IMR-90 (cell line): ENCODE measurements at regions not wholly inside any gene's neighbourhood (a gene's known extent, or its start where the extent isn't known, plus 50 kb on each side); places are given as distances from the start of the nearest gene placed in this dataset.

Experiments
- ATAC-seq: fragments of 200-7000 bp; cut with Tn5 transposase; 2 replicates; pipeline ENCODE4 v1.9.1; 2020; ENCODE audit warnings: low read depth, mild to moderate bottlenecking, moderate library complexity
- BruUV-seq: library from RNA; stranded (reverse); fragments of 400-500 nt; replicated peaks from 2 replicates; lab custom pipeline; 2021; lab: Mats Ljungman, UMichigan
- CTCF ChIA-PET: fragments of 300-600 bp; formaldehyde crosslinking; extraction: SDS; loops from one replicate; lab custom pipeline; 2021; ENCODE audit warnings: antibody characterized with exemption; lab: Yijun Ruan, JAX
- POLR2A ChIA-PET: fragments of 300-600 bp; sonication (Branson Sonifier 250); formaldehyde crosslinking; loops from one replicate; lab custom pipeline; 2022; ENCODE audit warnings: antibody characterized with exemption; ENCODE audit not compliant: unreplicated experiment; lab: Charles Lee
- DNase-seq: peaks from one replicate; pipeline ENCODE4 v3.0.0; 2013
- H2AFZ ChIP-seq: replicated peaks from 2 replicates; pipeline ENCODE3; 2013; ENCODE audit warnings: low read length, mild to moderate bottlenecking; ENCODE audit not compliant: poor library complexity
- H2AK5ac ChIP-seq: 2 replicates; pipeline ENCODE4 v1.6.1; 2013; ENCODE audit warnings: low read depth, low read length, inconsistent platforms
- H2AK9ac ChIP-seq: replicated peaks from 2 replicates; pipeline ENCODE3; 2013; ENCODE audit warnings: mild to moderate bottlenecking, low read depth, low read length, moderate library complexity; ENCODE audit not compliant: poor library complexity
- H2BK120ac ChIP-seq: 2 replicates; pipeline ENCODE4 v1.6.1; 2013; ENCODE audit warnings: low read depth, low read length, inconsistent platforms
- H2BK15ac ChIP-seq: 3 replicates; pipeline ENCODE4 v1.6.1; 2013; ENCODE audit warnings: low read depth, low read length, inconsistent platforms
- H2BK20ac ChIP-seq: 2 replicates; pipeline ENCODE4 v1.6.1; 2013; ENCODE audit warnings: low read depth, mild to moderate bottlenecking, inconsistent platforms, low read length, moderate library complexity
- H2BK5ac ChIP-seq: 2 replicates; pipeline ENCODE4 v1.6.1; 2013; ENCODE audit warnings: mild to moderate bottlenecking, low read depth, low read length, inconsistent platforms; ENCODE audit not compliant: poor library complexity, severe bottlenecking
- H3K14ac ChIP-seq: replicated peaks from 2 replicates; pipeline ENCODE4 v1.6.1; 2013; ENCODE audit warnings: low read depth, low read length, inconsistent platforms
- H3K18ac ChIP-seq: 2 replicates; pipeline ENCODE4 v1.6.1; 2013; ENCODE audit warnings: low read depth, low read length, control low read depth
- H3K23ac ChIP-seq: 2 replicates; pipeline ENCODE4 v1.6.1; 2013; ENCODE audit warnings: low read depth, low read length, inconsistent platforms
- H3K27ac ChIP-seq: 2 replicates; pipeline ENCODE4 v1.5.1; 2013; ENCODE audit warnings: mild to moderate bottlenecking, control low read depth, low read length; ENCODE audit not compliant: insufficient read depth
- H3K27me3 ChIP-seq: 2 replicates; pipeline ENCODE4 v1.6.1; 2013; ENCODE audit warnings: low read length; ENCODE audit not compliant: control insufficient read depth, insufficient read depth
- H3K36me3 ChIP-seq: 2 replicates; pipeline ENCODE4 v1.6.1; 2013; ENCODE audit warnings: low read length, mixed read lengths; ENCODE audit not compliant: control insufficient read depth, insufficient read depth
- H3K4ac ChIP-seq: 2 replicates; pipeline ENCODE4 v1.6.1; 2013; ENCODE audit warnings: low read depth, low read length, inconsistent platforms
- H3K4me1 ChIP-seq: 2 replicates; pipeline ENCODE4 v1.6.1; 2013; ENCODE audit warnings: low read length, mixed read lengths; ENCODE audit not compliant: control insufficient read depth, insufficient read depth
- H3K4me2 ChIP-seq: 2 replicates; pipeline ENCODE4 v1.6.1; 2013; ENCODE audit warnings: low read depth, mild to moderate bottlenecking, control low read depth, low read length, moderate library complexity
- H3K4me3 ChIP-seq: 2 replicates; pipeline ENCODE4 v1.5.1; 2013; ENCODE audit warnings: low read depth, mild to moderate bottlenecking, control low read depth, low read length, moderate library complexity; ENCODE audit not compliant: insufficient read depth
- H3K56ac ChIP-seq: 2 replicates; pipeline ENCODE4 v1.6.1; 2013; ENCODE audit warnings: low read length, inconsistent platforms; ENCODE audit not compliant: insufficient read depth; ENCODE audit errors: extremely low read depth
- H3K79me1 ChIP-seq, 2 experiments: 2 replicates each; pipeline ENCODE4 v1.6.1; 2013; ENCODE audit warnings: low read length in 2 of 2, inconsistent platforms in 1 of 2, low read depth in 1 of 2
- H3K9ac ChIP-seq: 2 replicates; pipeline ENCODE4 v1.6.1; 2013; ENCODE audit warnings: low read depth, low read length, control low read depth
- H3K9me1 ChIP-seq: 2 replicates; pipeline ENCODE4 v1.6.1; 2013; ENCODE audit warnings: low read length, inconsistent platforms; ENCODE audit not compliant: insufficient read depth
- H3K9me3 ChIP-seq: 2 replicates; pipeline ENCODE4 v1.6.1; 2013; ENCODE audit warnings: low read length; ENCODE audit not compliant: control insufficient read depth, insufficient read depth
- H4K20me1 ChIP-seq: 2 replicates; pipeline ENCODE4 v1.6.1; 2013; ENCODE audit warnings: low read length, inconsistent platforms; ENCODE audit not compliant: insufficient read depth
- H4K5ac ChIP-seq: 2 replicates; pipeline ENCODE4 v1.6.1; 2013; ENCODE audit warnings: mild to moderate bottlenecking, low read depth, low read length, control low read depth
- H4K8ac ChIP-seq, 2 experiments: 2 replicates each; pipeline ENCODE4 v1.6.1; 2013; ENCODE audit warnings: low read depth in 2 of 2, low read length in 2 of 2, control low read depth in 1 of 2, inconsistent platforms in 1 of 2
- H4K91ac ChIP-seq: 2 replicates; pipeline ENCODE4 v1.6.1; 2013; ENCODE audit warnings: low read depth, low read length, inconsistent platforms; ENCODE audit not compliant: insufficient read depth
- BHLHE40 ChIP-seq: fragments of 150-350 bp; IDR thresholded peaks from 2 replicates; pipeline ENCODE4 v1.6.1; 2016; ENCODE audit warnings: mild to moderate bottlenecking, low read depth, low read length
- CEBPB ChIP-seq: IDR thresholded peaks from 2 replicates; pipeline ENCODE4 v1.6.1; 2012; ENCODE audit warnings: low read depth, low read length, improper control_type of control experiment
- CHD1 ChIP-seq: IDR thresholded peaks from 2 replicates; pipeline ENCODE4 v1.6.1; 2012; ENCODE audit warnings: low read depth, low read length, improper control_type of control experiment
- CTCF ChIP-seq: conservative IDR thresholded peaks from 2 replicates; pipeline ENCODE4 v1.5.1; 2012; ENCODE audit warnings: mild to moderate bottlenecking, low read depth, low read length, improper control_type of control experiment
- ELK1 ChIP-seq: fragments of 150-350 bp; IDR thresholded peaks from 2 replicates; pipeline ENCODE4 v1.6.1; 2016; ENCODE audit warnings: low read depth, mild to moderate bottlenecking, low read length, moderate library complexity, borderline replicate concordance
- FOS ChIP-seq: fragments of 150-350 bp; IDR thresholded peaks from 2 replicates; pipeline ENCODE4 v1.6.1; 2016; ENCODE audit warnings: low read depth, low read length
- MAFK ChIP-seq: IDR thresholded peaks from 2 replicates; pipeline ENCODE4 v1.6.1; 2012; ENCODE audit warnings: low read depth, low read length, improper control_type of control experiment
- MAZ ChIP-seq: IDR thresholded peaks from 2 replicates; pipeline ENCODE4 v1.6.1; 2012; ENCODE audit warnings: low read depth, mild to moderate bottlenecking, low read length, improper control_type of control experiment, moderate library complexity, borderline replicate concordance
- MXI1 ChIP-seq: IDR thresholded peaks from 2 replicates; pipeline ENCODE4 v1.6.1; 2012; ENCODE audit warnings: low read depth, mild to moderate bottlenecking, low read length, moderate library complexity, borderline replicate concordance
- NFE2L2 ChIP-seq: fragments of 150-350 bp; IDR thresholded peaks from 2 replicates; pipeline ENCODE4 v1.6.1; 2016; ENCODE audit warnings: low read depth, mild to moderate bottlenecking, low read length
- POLR2A ChIP-seq: IDR thresholded peaks from 2 replicates; pipeline ENCODE4 v1.6.1; 2012; ENCODE audit warnings: mild to moderate bottlenecking, low read depth, low read length
- RAD21 ChIP-seq: IDR thresholded peaks from 2 replicates; pipeline ENCODE4 v1.6.1; 2012; ENCODE audit warnings: low read length, improper control_type of control experiment
- RCOR1 ChIP-seq: IDR thresholded peaks from 2 replicates; pipeline ENCODE4 v1.6.1; 2012; ENCODE audit warnings: mild to moderate bottlenecking, low read length, improper control_type of control experiment; ENCODE audit not compliant: insufficient replicate concordance
- RFX5 ChIP-seq: IDR thresholded peaks from 2 replicates; pipeline ENCODE4 v1.8.0; 2012; ENCODE audit warnings: low read depth, mild to moderate bottlenecking, low read length, moderate library complexity
- SMC3 ChIP-seq: fragments of 150-350 bp; IDR thresholded peaks from 2 replicates; pipeline ENCODE4 v1.6.1; 2016; ENCODE audit warnings: low read depth, mild to moderate bottlenecking, antibody characterized with exemption, low read length, moderate library complexity
- USF2 ChIP-seq: fragments of 150-350 bp; IDR thresholded peaks from 2 replicates; pipeline ENCODE4 v1.6.1; 2017; ENCODE audit warnings: mild to moderate bottlenecking, antibody characterized with exemption, low read length, low read depth
- WGBS, 2 experiments: methylation state at CpG; one replicate each; pipeline versions ENCODE4 v1.1.5 to v1.1.7; 2013; ENCODE audit warnings: missing lambda C conversion rate in 2 of 2; ENCODE audit not compliant: insufficient read length in 1 of 2; ENCODE audit errors: extremely low coverage in 2 of 2; 5-methylcytosine and 5-hydroxymethylcytosine counted together
- dilution Hi-C: fragments of 300-500 bp; cut with HindIII; formaldehyde crosslinking; loops from one replicate; pipeline ENCODE4 v1.14.3; 2018; ENCODE audit warnings: low sequenced_read_pairs; ENCODE audit not compliant: unreplicated experiment
- in situ Hi-C: fragments of 300-500 bp; cut with MboI; formaldehyde crosslinking; loops from 3 replicates; pipeline ENCODE4 v1.14.3; 2019; ENCODE audit warnings: low sequenced_read_pairs, inconsistent platforms, mixed read lengths
- intact Hi-C: fragments of 100-400 bp; cut with micrococcal nuclease; formaldehyde crosslinking; loops from 2 replicates; pipeline ENCODE4 v1.10.0; 2022

- no CpG with 5 or more reads among the region's 1 CpG for WGBS, 2 experiments
- Histone ChIP-seq H4K91ac (no peak overlapping the region), H3K4ac (no peak overlapping the region), H3K79me1 (no peaks in the 10 kb centered on the region), H3K23ac (no peak overlapping the region), H3K27me3 (no peaks in the 10 kb centered on the region; the same call in 1 of the 2 replicates), H3K4me3 (no peak overlapping the region), H3K9ac (no peak overlapping the region), H4K8ac (no peak overlapping the region), H3K9me3 (no peaks in the 10 kb centered on the region), H2AK5ac (no peak overlapping the region), H3K4me1 (peaks cover 3% of the 10 kb centered on the region; the same call in 1 of the 2 replicates), H2AFZ (no peak overlapping the region), H3K18ac (no peak overlapping the region), H3K27ac (no peak overlapping the region), H2BK5ac (no peak overlapping the region), H3K14ac (no peak overlapping the region), H4K5ac (no peak overlapping the region), H2BK15ac (no peak overlapping the region), H2BK20ac (no peak overlapping the region), H2BK120ac (no peak overlapping the region), H2AK9ac (no peak overlapping the region), H3K4me2 (no peak overlapping the region), H4K20me1 (no peaks in the 10 kb centered on the region), H3K36me3 (no peaks in the 10 kb centered on the region), H3K56ac (no peak overlapping the region), H3K9me1 (no peaks in the 10 kb centered on the region)
- no TSS peak for BruUV-seq
- no peak for DNase-seq
- in situ Hi-C loops (no loop called here), intact Hi-C loops (no loop called here), dilution Hi-C loops (no loop called here)
- POLR2A ChIA-PET, result no interaction called here
- TF ChIP-seq USF2 (no peak), ELK1 (no peak), POLR2A (no peak), CHD1 (no peak), BHLHE40 (no peak), MAZ (no peak), CTCF (no peak), FOS (no peak), RCOR1 (no peak), MXI1 (no peak), MAFK (no peak), CEBPB (no peak), SMC3 (no peak), RFX5 (no peak), NFE2L2 (no peak), RAD21 (no peak)
- CTCF ChIA-PET, result interaction anchor here (1.2 kb wide), 1 partner anchor 21 kb away, joined by 4 read pairs; no protein-coding TSS in a partner anchor
- ATAC-seq, result no peak
Observed at GRCh38 chr2:8230466-8230865, 451.4 kb upstream of the ID2 start.
